ENCODE measurements at regions not wholly inside any gene's neighbourhood (a gene's known extent, or its start where the extent isn't known, plus 50 kb on each side); places are given as distances from the start of the nearest gene placed in this dataset.
"Not testable (repeated sequence)": the region's sequence is repeated elsewhere in the genome, so short reads cannot be mapped to it uniquely, and the experiment has no call there.

- not testable (repeated sequence) for H3K4me3 Mint-ChIP-seq
These were observed 79.1 kb upstream of the NAA35 start for GRCh38 chr9:85861882-85862281.

DNA sequence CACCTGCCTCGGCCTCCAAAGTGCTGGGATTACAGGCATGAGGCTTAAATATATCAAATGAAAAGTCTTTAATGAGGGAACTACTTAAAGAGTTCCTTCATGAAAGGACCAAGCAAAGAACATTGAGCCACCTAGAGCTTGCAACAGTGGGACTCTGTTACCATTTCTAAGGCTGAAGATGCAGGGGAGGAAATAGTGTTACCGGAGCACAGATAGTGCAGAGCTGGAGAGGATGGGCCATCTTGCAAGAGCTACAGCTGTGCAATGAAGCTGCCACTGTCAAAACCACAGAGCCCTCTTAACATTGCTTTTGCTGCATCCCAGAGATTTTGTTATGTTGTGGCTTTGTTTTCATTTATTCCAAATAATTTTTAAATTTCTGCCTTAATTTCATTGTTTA is 77.1 kb upstream of the NAA35 start:
- no peak overlapping the region for H3K27ac Mint-ChIP-seq
- peaks cover 7% of the 10 kb centered on the region for H3K27me3 Mint-ChIP-seq (ENCODE audit: low read depth)
- no peaks in the 10 kb centered on the region for H3K36me3 Mint-ChIP-seq (ENCODE audit: low read depth)
- H3K4me3 Mint-ChIP-seq: no peak overlapping the region
- H3K4me1 Mint-ChIP-seq (ENCODE audit: low read depth): no peaks in the 10 kb centered on the region
- H3K9me3 Mint-ChIP-seq: no peaks in the 10 kb centered on the region

More at GRCh38 chr9:85861882-85862281, 79.1 kb upstream of the NAA35 start:
- H3K4me1 Mint-ChIP-seq (ENCODE audit: low read depth); H3K9me3 Mint-ChIP-seq; H3K27me3 Mint-ChIP-seq (ENCODE audit: low read depth); H3K27ac Mint-ChIP-seq; H3K36me3 Mint-ChIP-seq (ENCODE audit: low read depth): not testable (repeated sequence)

DNA sequence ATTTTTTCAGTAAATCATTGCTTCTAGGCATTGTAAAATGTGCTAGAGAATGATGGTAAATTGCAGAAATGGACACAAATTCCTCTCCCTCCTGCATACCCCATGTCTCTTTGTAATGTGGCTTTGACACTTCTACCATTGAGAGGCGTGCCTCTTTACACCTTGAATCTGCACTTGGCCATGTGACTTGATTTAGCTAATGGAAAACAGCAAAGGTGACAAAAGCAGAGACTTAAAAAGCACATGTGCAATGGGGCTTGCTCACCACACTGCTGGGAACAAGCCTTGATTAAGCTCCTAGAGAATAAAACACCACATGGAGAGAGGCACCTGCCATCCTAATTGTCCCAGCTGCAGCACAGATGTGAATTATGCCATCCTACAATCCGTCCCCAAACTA is 69.9 kb upstream of the NAA35 start:
- H3K27ac Mint-ChIP-seq: no peak overlapping the region
- H3K27me3 Mint-ChIP-seq (ENCODE audit: low read depth): no peaks in the 10 kb centered on the region
- H3K9me3 Mint-ChIP-seq: no peaks in the 10 kb centered on the region
- no peaks in the 10 kb centered on the region for H3K36me3 Mint-ChIP-seq (ENCODE audit: low read depth)
- no peak overlapping the region for H3K4me3 Mint-ChIP-seq
- peaks cover 2% of the 10 kb centered on the region for H3K4me1 Mint-ChIP-seq (ENCODE audit: low read depth)

DNA sequence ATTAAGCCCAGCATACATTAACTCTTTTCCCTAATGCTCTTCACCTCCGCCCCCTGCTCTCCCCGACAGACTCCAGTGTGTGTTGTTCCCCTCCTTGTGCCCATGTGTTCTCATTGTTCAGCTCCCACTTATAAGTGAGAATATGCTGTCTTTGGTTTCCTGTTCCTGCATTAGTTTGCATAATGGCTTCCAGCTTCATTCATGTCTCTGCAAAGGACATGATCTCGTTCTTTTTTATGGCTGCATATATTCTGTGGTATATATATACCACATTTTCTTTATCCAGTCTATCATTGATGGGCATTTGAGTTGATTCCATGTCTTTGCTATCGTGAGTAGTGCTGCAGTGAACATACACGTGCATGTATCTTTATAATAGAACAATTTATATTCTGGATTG is 69.3 kb upstream of the NAA35 start:
- not testable (repeated sequence) for H3K27me3 Mint-ChIP-seq (ENCODE audit: low read depth); H3K4me1 Mint-ChIP-seq (ENCODE audit: low read depth); H3K36me3 Mint-ChIP-seq (ENCODE audit: low read depth); H3K9me3 Mint-ChIP-seq; H3K4me3 Mint-ChIP-seq; H3K27ac Mint-ChIP-seq

GRCh38 chr9:85872463-85872862 is 68.5 kb upstream of the NAA35 start:
- no peak overlapping the region for H3K27ac Mint-ChIP-seq
- no peaks in the 10 kb centered on the region for H3K36me3 Mint-ChIP-seq (ENCODE audit: low read depth)
- no peaks in the 10 kb centered on the region for H3K27me3 Mint-ChIP-seq (ENCODE audit: low read depth)
- H3K4me1 Mint-ChIP-seq (ENCODE audit: low read depth): peaks cover 2% of the 10 kb centered on the region
- no peaks in the 10 kb centered on the region for H3K9me3 Mint-ChIP-seq
- no peak overlapping the region for H3K4me3 Mint-ChIP-seq

GRCh38 chr9:85876628-85877027 is 64.3 kb upstream of the NAA35 start:
- peaks cover 1% of the 10 kb centered on the region for H3K4me1 Mint-ChIP-seq (ENCODE audit: low read depth)
- H3K9me3 Mint-ChIP-seq: no peaks in the 10 kb centered on the region
- no peaks in the 10 kb centered on the region for H3K27me3 Mint-ChIP-seq (ENCODE audit: low read depth)
- H3K27ac Mint-ChIP-seq: no peak overlapping the region
- no peaks in the 10 kb centered on the region for H3K36me3 Mint-ChIP-seq (ENCODE audit: low read depth)
- no peak overlapping the region for H3K4me3 Mint-ChIP-seq

DNA sequence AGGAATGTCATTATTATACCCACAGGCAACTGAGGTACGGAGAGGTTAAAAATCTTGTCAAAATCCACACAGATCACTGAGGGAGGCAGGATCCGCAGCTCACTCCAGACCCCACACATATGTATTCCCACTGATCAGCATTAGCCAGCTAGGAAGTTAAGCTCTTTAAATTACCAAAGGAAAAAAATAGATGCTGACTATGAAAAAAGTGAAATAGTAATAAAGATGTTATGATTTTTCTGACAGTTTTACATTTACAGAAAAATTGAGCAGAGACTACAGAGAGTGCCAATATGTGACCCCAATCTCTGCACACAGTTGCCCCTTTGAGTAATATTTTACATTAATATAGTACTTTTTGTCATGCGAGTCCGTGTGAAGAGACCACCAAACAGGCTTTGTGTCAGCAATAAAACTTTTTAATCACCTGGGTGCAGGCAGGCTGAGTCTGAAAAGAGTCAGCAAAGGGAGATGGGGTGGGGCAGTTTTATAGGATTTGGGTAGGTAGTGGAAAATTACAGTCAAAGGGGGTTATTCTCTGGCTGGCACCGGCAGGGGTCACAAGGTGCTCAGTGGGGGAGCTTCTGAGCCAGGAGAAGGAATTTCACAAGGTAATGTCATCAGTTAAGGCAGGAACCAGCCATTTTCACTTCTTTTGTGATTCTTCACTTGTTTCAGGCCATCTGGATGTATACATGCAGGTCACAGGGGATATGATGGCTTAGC is 61.9 kb upstream of the NAA35 start:
- not testable (repeated sequence) for H3K9me3 Mint-ChIP-seq; H3K27me3 Mint-ChIP-seq (ENCODE audit: low read depth); H3K36me3 Mint-ChIP-seq (ENCODE audit: low read depth); H3K4me1 Mint-ChIP-seq (ENCODE audit: low read depth); H3K27ac Mint-ChIP-seq; H3K4me3 Mint-ChIP-seq

- not testable (repeated sequence) for H3K27ac Mint-ChIP-seq; H3K4me1 Mint-ChIP-seq (ENCODE audit: low read depth); H3K36me3 Mint-ChIP-seq (ENCODE audit: low read depth); H3K27me3 Mint-ChIP-seq (ENCODE audit: low read depth); H3K4me3 Mint-ChIP-seq; H3K9me3 Mint-ChIP-seq
These were observed 60.4 kb upstream of the NAA35 start for GRCh38 chr9:85880507-85880906.

GRCh38 chr9:85884256-85884655 is 56.7 kb upstream of the NAA35 start:
- no peaks in the 10 kb centered on the region for H3K9me3 Mint-ChIP-seq
- no peak overlapping the region for H3K27ac Mint-ChIP-seq
- H3K4me3 Mint-ChIP-seq: no peak overlapping the region
- no peaks in the 10 kb centered on the region for H3K27me3 Mint-ChIP-seq (ENCODE audit: low read depth)
- H3K36me3 Mint-ChIP-seq (ENCODE audit: low read depth): no peaks in the 10 kb centered on the region
- H3K4me1 Mint-ChIP-seq (ENCODE audit: low read depth): no peaks in the 10 kb centered on the region

DNA sequence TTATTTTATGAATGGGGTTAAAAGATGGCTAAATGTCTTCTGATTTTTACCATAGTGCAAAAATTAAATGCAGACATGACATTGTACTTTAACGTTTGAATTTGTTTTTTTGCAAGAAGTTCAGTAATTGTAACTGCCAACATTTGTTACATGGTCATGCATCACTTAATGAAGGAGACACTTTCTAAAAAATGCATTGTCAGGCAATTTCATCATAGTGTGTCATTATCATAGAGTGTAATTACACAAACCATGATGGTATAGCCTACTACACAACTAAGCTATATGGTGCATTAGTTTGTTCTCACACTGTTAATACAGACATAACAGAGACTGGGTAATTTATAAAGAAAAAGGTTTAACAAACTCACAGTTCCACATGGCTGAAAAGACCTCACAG is 50.0 kb upstream of the NAA35 start:
- Mint-ChIP-seq H3K4me1 (ENCODE audit: low read depth) (no peaks in the 10 kb centered on the region), H3K27me3 (ENCODE audit: low read depth) (no peaks in the 10 kb centered on the region), H3K27ac (no peak overlapping the region), H3K9me3 (no peaks in the 10 kb centered on the region), H3K4me3 (no peak overlapping the region), H3K36me3 (ENCODE audit: low read depth) (no peaks in the 10 kb centered on the region)

Data from T-helper 1 cell treated with Interleukin-12 subunit alpha and Interleukin-12 subunit beta and Interleukin-4 antibody, amounts not matched to agents 30 μg/mL and 1 μg/mL, for 36 hours (primary cell).